RWPE2 (cell line): ENCODE measurements at regions not wholly inside any gene's neighbourhood (a gene's known extent, or its start where the extent isn't known, plus 50 kb on each side); places are given as distances from the start of the nearest gene placed in this dataset.

ENCODE experiments used
- ATAC-seq: fragments of 200-7000 bp; cut with Tn5 transposase; 3 replicates; pipeline ENCODE4 v1.9.1; 2021; ENCODE audit warnings: low read depth
- DNase-seq: peaks from one replicate; pipeline ENCODE4 v3.0.0-alpha.2; 2020; ENCODE audit warnings: low spot score
- H3K27ac ChIP-seq: fragments of 450-650 bp; 2 replicates; pipeline ENCODE4 v1.5.1; 2017; ENCODE audit warnings: mild to moderate bottlenecking; ENCODE audit not compliant: poor library complexity, severe bottlenecking
- H3K27me3 ChIP-seq: fragments of 250-450 bp; sonication (Bioruptor Pico); 2 replicates; pipeline ENCODE4 v1.5.1; 2021; ENCODE audit warnings: mild to moderate bottlenecking, moderate library complexity; ENCODE audit not compliant: insufficient read depth, poor library complexity, severe bottlenecking
- H3K36me3 ChIP-seq: fragments of 250-450 bp; sonication (Bioruptor Pico); 2 replicates; pipeline ENCODE4 v1.5.1; 2020; ENCODE audit warnings: low read depth, mild to moderate bottlenecking, moderate library complexity
- H3K4me1 ChIP-seq: fragments of 250-450 bp; sonication (Bioruptor Pico); 2 replicates; pipeline ENCODE4 v1.5.1; 2021; ENCODE audit warnings: mild to moderate bottlenecking, moderate library complexity; ENCODE audit not compliant: insufficient read depth, poor library complexity, severe bottlenecking
- H3K4me3 ChIP-seq: fragments of 250-450 bp; sonication (Bioruptor Pico); 2 replicates; pipeline ENCODE4 v1.5.1; 2021; ENCODE audit warnings: mild to moderate bottlenecking, moderate library complexity; ENCODE audit not compliant: severe bottlenecking
- H3K9me3 ChIP-seq: fragments of 250-450 bp; sonication (Bioruptor Pico); 2 replicates; pipeline ENCODE4 v1.5.1; 2021; ENCODE audit warnings: mild to moderate bottlenecking, moderate library complexity; ENCODE audit not compliant: severe bottlenecking
- CTCF ChIP-seq: fragments of 450-650 bp; IDR thresholded peaks from one replicate; pipeline ENCODE4 v1.5.1; 2017; ENCODE audit warnings: mild to moderate bottlenecking, moderate library complexity; ENCODE audit not compliant: poor library complexity, severe bottlenecking

GRCh38 chr7:34299066-34299465 lies 359.0 kb upstream of the NPSR1 start:
- Histone ChIP-seq H3K27ac (no peak overlapping the region), H3K4me1 (no peaks in the 10 kb centered on the region), H3K36me3 (no peaks in the 10 kb centered on the region), H3K27me3 (no peaks in the 10 kb centered on the region), H3K9me3 (no peaks in the 10 kb centered on the region), H3K4me3 (no peak overlapping the region)
- DNase-seq, result no peak
- no peak for TF ChIP-seq CTCF
- ATAC-seq, result no peak

GRCh38 chr7:34307540-34307939 lies 350.5 kb upstream of the NPSR1 start:
- Histone ChIP-seq H3K27me3 (no peaks in the 10 kb centered on the region), H3K9me3 (no peaks in the 10 kb centered on the region), H3K4me3 (no peak overlapping the region), H3K27ac (no peak overlapping the region), H3K36me3 (no peaks in the 10 kb centered on the region), H3K4me1 (no peaks in the 10 kb centered on the region)
- ATAC-seq (no peak), DNase-seq (no peak)
- TF ChIP-seq CTCF, result no peak

GRCh38 chr7:34308595-34308994 lies 349.4 kb upstream of the NPSR1 start:
- TF ChIP-seq CTCF, result no peak
- Histone ChIP-seq H3K9me3 (no peaks in the 10 kb centered on the region), H3K36me3 (no peaks in the 10 kb centered on the region), H3K4me3 (no peak overlapping the region), H3K27ac (no peak overlapping the region), H3K4me1 (no peaks in the 10 kb centered on the region), H3K27me3 (no peaks in the 10 kb centered on the region)
- ATAC-seq (no peak), DNase-seq (no peak)

- no peaks in the 10 kb centered on the region for H3K4me1 ChIP-seq
- no peaks in the 10 kb centered on the region for H3K36me3 ChIP-seq
- ATAC-seq (no peak), DNase-seq (no peak)
- no peaks in the 10 kb centered on the region for H3K27me3 ChIP-seq
- H3K9me3 ChIP-seq, result no peaks in the 10 kb centered on the region
- no peak for TF ChIP-seq CTCF
- no peak overlapping the region for H3K4me3 ChIP-seq
- H3K27ac ChIP-seq, result no peak overlapping the region
Measured at GRCh38 chr7:34309116-34309515, 348.9 kb upstream of the NPSR1 start.

GRCh38 chr7:34309584-34309983 lies 348.4 kb upstream of the NPSR1 start:
- no peak for TF ChIP-seq CTCF
- Histone ChIP-seq H3K9me3 (no peaks in the 10 kb centered on the region), H3K36me3 (no peaks in the 10 kb centered on the region), H3K27me3 (no peaks in the 10 kb centered on the region), H3K4me1 (no peaks in the 10 kb centered on the region), H3K27ac (no peak overlapping the region), H3K4me3 (no peak overlapping the region)
- no peak for ATAC-seq
- no peak for DNase-seq
